ENCODE measurements at regions not wholly inside any gene's neighbourhood (a gene's known extent, or its start where the extent isn't known, plus 50 kb on each side); places are given as distances from the start of the nearest gene placed in this dataset.

DNA sequence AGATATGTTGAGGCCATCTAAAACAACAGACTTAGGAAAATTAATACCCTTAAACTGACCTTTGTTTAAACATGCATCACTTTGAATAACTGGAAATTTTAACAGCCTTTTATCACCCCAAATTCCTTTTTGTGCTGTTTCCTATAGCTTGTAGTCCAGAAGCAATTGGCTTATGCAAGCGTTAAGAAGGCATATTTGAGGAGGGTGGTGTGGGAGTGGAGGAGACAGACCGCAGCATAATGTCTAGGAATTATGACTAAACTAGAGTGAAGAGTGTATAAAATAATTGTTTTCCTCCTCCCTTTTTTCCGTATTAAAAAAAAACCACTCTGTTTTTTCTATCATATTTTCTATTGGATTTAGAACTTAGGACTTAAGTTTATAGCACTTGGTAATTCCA is 51.8 kb upstream of the MPDZ start:
- intact Hi-C loops (cut with micrococcal nuclease; ENCODE audit: unreplicated experiment), result no loop called here
- in situ Hi-C loops (cut with HindIII; ENCODE audit: low pct_unique_long_range_greater_than_20kb, low sequenced_read_pairs), result no loop called here
- TF ChIP-seq TCF7L2 (IDR thresholded peaks at IDR 0.05; ENCODE audit: low read depth, low read length) (no peak), POLR2AphosphoS5 (IDR thresholded peaks at IDR 0.05; ENCODE audit: low read depth, low read length) (no peak), SIN3A (IDR thresholded peaks at IDR 0.05; ENCODE audit: borderline replicate concordance, insufficient read depth, low read depth, low read length) (no peak), CTCF (IDR thresholded peaks at IDR 0.05) (no peak)
- TF ChIP-seq, protein P1, sequence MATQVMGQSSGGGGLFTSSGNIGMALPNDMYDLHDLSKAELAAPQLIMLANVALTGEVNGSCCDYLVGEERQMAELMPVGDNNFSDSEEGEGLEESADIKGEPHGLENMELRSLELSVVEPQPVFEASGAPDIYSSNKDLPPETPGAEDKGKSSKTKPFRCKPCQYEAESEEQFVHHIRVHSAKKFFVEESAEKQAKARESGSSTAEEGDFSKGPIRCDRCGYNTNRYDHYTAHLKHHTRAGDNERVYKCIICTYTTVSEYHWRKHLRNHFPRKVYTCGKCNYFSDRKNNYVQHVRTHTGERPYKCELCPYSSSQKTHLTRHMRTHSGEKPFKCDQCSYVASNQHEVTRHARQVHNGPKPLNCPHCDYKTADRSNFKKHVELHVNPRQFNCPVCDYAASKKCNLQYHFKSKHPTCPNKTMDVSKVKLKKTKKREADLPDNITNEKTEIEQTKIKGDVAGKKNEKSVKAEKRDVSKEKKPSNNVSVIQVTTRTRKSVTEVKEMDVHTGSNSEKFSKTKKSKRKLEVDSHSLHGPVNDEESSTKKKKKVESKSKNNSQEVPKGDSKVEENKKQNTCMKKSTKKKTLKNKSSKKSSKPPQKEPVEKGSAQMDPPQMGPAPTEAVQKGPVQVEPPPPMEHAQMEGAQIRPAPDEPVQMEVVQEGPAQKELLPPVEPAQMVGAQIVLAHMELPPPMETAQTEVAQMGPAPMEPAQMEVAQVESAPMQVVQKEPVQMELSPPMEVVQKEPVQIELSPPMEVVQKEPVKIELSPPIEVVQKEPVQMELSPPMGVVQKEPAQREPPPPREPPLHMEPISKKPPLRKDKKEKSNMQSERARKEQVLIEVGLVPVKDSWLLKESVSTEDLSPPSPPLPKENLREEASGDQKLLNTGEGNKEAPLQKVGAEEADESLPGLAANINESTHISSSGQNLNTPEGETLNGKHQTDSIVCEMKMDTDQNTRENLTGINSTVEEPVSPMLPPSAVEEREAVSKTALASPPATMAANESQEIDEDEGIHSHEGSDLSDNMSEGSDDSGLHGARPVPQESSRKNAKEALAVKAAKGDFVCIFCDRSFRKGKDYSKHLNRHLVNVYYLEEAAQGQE (IDR thresholded peaks at IDR 0.05; ENCODE audit: insufficient read depth in 1 of 2, low read depth in 2 of 2, low read length in 1 of 2), result no peak
- no peaks in the 10 kb centered on the region for H3K9me3 ChIP-seq (ENCODE audit: control insufficient read depth, insufficient read depth, low read depth, low read length)
- H3K27ac ChIP-seq (ENCODE audit: low read length), result no peak overlapping the region
- no peaks in the 10 kb centered on the region for H3K36me3 ChIP-seq (ENCODE audit: control insufficient read depth, insufficient read depth, low read length)
- no peaks in the 10 kb centered on the region for H3K4me1 ChIP-seq (ENCODE audit: control insufficient read depth, insufficient read depth, low read length)
- ChIA-PET POLR2A (no interaction called here), CTCF (no interaction called here)
- ATAC-seq (no peak), DNase-seq (ENCODE audit: low read depth, low spot score) (no peak)
- H3K27me3 ChIP-seq (ENCODE audit: control insufficient read depth, insufficient read depth, low read length), result no peaks in the 10 kb centered on the region
- BruUV-seq (replicated peaks), result no TSS peak
- no peak overlapping the region for H3K4me3 ChIP-seq (ENCODE audit: low read depth in 2 of 2, low read length in 2 of 2)

DNA sequence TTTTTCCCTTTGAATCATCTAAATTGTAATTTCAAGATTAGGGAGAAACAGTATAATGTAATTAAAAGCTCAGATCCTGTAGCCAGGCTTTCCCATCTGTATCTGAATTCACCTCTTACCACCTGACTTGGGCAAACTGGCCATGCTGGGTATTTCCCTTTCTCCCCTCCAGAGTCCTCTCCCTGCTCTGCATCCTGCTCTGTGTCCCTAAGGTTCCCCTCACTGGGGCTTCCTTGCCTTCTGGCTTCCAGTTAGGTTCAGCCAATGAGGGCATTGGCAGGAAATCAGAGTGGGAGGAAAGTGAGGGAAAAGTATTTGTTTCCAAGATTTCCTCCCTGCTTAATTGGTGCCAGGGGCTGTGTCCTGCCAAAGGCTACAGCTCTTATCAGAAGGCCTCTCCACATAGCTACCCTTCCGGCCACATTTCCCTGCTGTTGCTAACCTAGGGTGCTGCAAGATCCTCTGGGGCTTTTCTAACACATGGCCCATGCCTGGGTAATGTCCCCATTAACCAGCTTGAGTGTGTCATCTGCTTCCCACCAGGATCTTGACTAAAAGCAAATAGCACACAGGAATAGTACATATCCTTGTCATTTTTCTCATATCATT is 51.0 kb upstream of the MPDZ start:
- no peak for DNase-seq (ENCODE audit: low read depth, low spot score)
- ChIA-PET CTCF (no interaction called here), POLR2A (no interaction called here)
- Histone ChIP-seq H3K27ac (ENCODE audit: low read length) (no peak overlapping the region), H3K4me1 (ENCODE audit: control insufficient read depth, insufficient read depth, low read length) (no peaks in the 10 kb centered on the region), H3K27me3 (ENCODE audit: control insufficient read depth, insufficient read depth, low read length) (no peaks in the 10 kb centered on the region), H3K36me3 (ENCODE audit: control insufficient read depth, insufficient read depth, low read length) (no peaks in the 10 kb centered on the region), H3K9me3 (ENCODE audit: control insufficient read depth, insufficient read depth, low read depth, low read length) (no peaks in the 10 kb centered on the region), H3K4me3 (ENCODE audit: low read depth in 2 of 2, low read length in 2 of 2) (no peak overlapping the region)
- BruUV-seq (replicated peaks), result no TSS peak
- intact Hi-C loops (cut with micrococcal nuclease; ENCODE audit: unreplicated experiment), result no loop called here
- TF ChIP-seq CTCF (IDR thresholded peaks at IDR 0.05) (no peak), SIN3A (IDR thresholded peaks at IDR 0.05; ENCODE audit: borderline replicate concordance, insufficient read depth, low read depth, low read length) (no peak)
- TF ChIP-seq, protein P1 (IDR thresholded peaks at IDR 0.05; ENCODE audit: insufficient read depth in 1 of 2, low read depth in 2 of 2, low read length in 1 of 2), result no peak
- ATAC-seq, result no peak
- in situ Hi-C loops (cut with HindIII; ENCODE audit: low pct_unique_long_range_greater_than_20kb, low sequenced_read_pairs), result no loop called here
